PC-9 (cell line): ENCODE measurements at regions not wholly inside any gene's neighbourhood (a gene's known extent, or its start where the extent isn't known, plus 50 kb on each side); places are given as distances from the start of the nearest gene placed in this dataset.
"Not testable (repeated sequence)": the region's sequence is repeated elsewhere in the genome, so short reads cannot be mapped to it uniquely, and the experiment has no call there.

Source experiments
- BruUV-seq: library from RNA; stranded (reverse); fragments of 400-500 nt; replicated peaks from 2 replicates; lab custom pipeline; 2021; lab: Mats Ljungman, UMichigan
- CTCF ChIA-PET: fragments of 300-600 bp; sonication (Branson Sonifier 250); formaldehyde crosslinking; loops from one replicate; lab custom pipeline; 2022; ENCODE audit warnings: antibody characterized with exemption; lab: Charles Lee
- POLR2A ChIA-PET: fragments of 300-600 bp; sonication (Branson Sonifier 250); formaldehyde crosslinking; loops from one replicate; lab custom pipeline; 2022; ENCODE audit warnings: antibody characterized with exemption; ENCODE audit not compliant: unreplicated experiment; lab: Charles Lee
- DNase-seq, 2 experiments: peaks; one replicate each; pipeline versions ENCODE4 v3.0.0 to v3.0.0-alpha.2; 2015 to 2022; ENCODE audit warnings: mixed read lengths in 1 of 2
- H2AFZ ChIP-seq: fragments of 200-600 bp; sonication (generic); 2 replicates; pipeline ENCODE4 v1.8.1; 2017; ENCODE audit warnings: antibody characterized with exemption
- H3F3A ChIP-seq: fragments of 200-600 bp; sonication (generic); 2 replicates; pipeline ENCODE4 v1.8.1; 2017; ENCODE audit warnings: antibody characterized with exemption, mild to moderate bottlenecking, low read depth; ENCODE audit not compliant: insufficient read depth
- H3K27ac ChIP-seq: fragments of 200-600 bp; sonication (generic); 2 replicates; pipeline ENCODE4 v1.6.1; 2016; ENCODE audit warnings: mixed run types
- H3K27me3 ChIP-seq: fragments of 200-600 bp; sonication (generic); 2 replicates; pipeline ENCODE4 v1.6.1; 2016; ENCODE audit warnings: low read depth, mixed run types; ENCODE audit not compliant: insufficient read depth
- H3K36me3 ChIP-seq: fragments of 200-600 bp; sonication (generic); 2 replicates; pipeline ENCODE4 v1.6.1; 2016; ENCODE audit warnings: low read depth, mixed run types
- H3K4me1 ChIP-seq: fragments of 200-600 bp; sonication (generic); replicated peaks from 2 replicates; pipeline ENCODE4 v1.6.1; 2016; ENCODE audit warnings: mixed run types; ENCODE audit not compliant: insufficient read depth
- H3K4me2 ChIP-seq: fragments of 200-600 bp; sonication (generic); 2 replicates; pipeline ENCODE4 v1.6.1; 2017; ENCODE audit warnings: mixed run types
- H3K4me3 ChIP-seq: fragments of 200-600 bp; sonication (generic); 2 replicates; pipeline ENCODE4 v1.6.1; 2016; ENCODE audit warnings: mixed run types
- H3K79me2 ChIP-seq: fragments of 200-600 bp; sonication (generic); 2 replicates; pipeline ENCODE4 v1.6.1; 2017; ENCODE audit warnings: low read depth, mixed run types
- H3K9me2 ChIP-seq: fragments of 200-600 bp; sonication (generic); 2 replicates; pipeline ENCODE4 v1.8.1; 2017; ENCODE audit warnings: mild to moderate bottlenecking; ENCODE audit not compliant: insufficient read depth
- H3K9me3 ChIP-seq: fragments of 200-600 bp; sonication (generic); 2 replicates; pipeline ENCODE4 v1.8.1; 2016; ENCODE audit warnings: low read depth; ENCODE audit not compliant: insufficient read depth
- H4K20me1 ChIP-seq: fragments of 200-600 bp; sonication (generic); 2 replicates; pipeline ENCODE4 v1.8.1; 2017; ENCODE audit not compliant: insufficient read depth
- EZH2 ChIP-seq: fragments of 200-600 bp; sonication (generic); IDR thresholded peaks from 2 replicates; pipeline ENCODE4 v1.8.0; 2017; ENCODE audit warnings: antibody characterized with exemption, low read depth
- intact Hi-C: fragments of 100-400 bp; cut with micrococcal nuclease; formaldehyde crosslinking; loops from one replicate; pipeline ENCODE4 v1.10.0; 2022; ENCODE audit not compliant: unreplicated experiment
- TF ChIP-seq, protein P1 (sequence below): fragments of 200-600 bp; sonication (generic); conservative IDR thresholded peaks from 2 replicates; pipeline ENCODE4 v1.6.1; 2017; ENCODE audit warnings: mixed run types, antibody characterized with exemption, mild to moderate bottlenecking, moderate library complexity

DNA sequence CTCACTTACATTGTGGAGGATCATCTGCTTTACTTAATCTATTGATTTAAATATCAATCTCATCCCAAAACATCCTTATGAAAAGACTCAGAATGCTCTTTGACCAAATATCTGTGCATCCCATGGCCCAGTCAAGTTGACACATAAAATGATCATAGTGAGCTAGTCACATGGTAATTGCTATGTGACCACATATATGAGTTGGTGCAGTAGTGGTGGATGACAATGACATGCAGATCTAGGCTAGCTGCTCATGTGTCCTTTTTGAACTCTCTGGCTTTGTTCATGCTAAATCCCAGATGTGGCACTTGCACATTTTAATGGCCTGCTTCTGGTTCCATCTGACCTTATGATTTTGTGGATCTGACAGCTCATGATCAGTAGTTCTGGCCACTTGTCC, 156.2 kb downstream of the NFKBIZ start:
- Histone ChIP-seq H3K4me2 (no peak overlapping the region), H3K4me1 (no peaks in the 10 kb centered on the region), H3K9me2 (no peaks in the 10 kb centered on the region), H3F3A (no peaks in the 10 kb centered on the region), H3K27ac (no peak overlapping the region), H3K4me3 (no peak overlapping the region), H3K9me3 (no peaks in the 10 kb centered on the region; the same call in 1 of the 2 replicates), H3K79me2 (no peaks in the 10 kb centered on the region), H2AFZ (no peak overlapping the region), H3K36me3 (no peaks in the 10 kb centered on the region), H3K27me3 (no peaks in the 10 kb centered on the region), H4K20me1 (no peaks in the 10 kb centered on the region)
- no peak for DNase-seq
- POLR2A ChIA-PET = no interaction called here
- no peak for TF ChIP-seq EZH2
- TF ChIP-seq, protein P1, sequence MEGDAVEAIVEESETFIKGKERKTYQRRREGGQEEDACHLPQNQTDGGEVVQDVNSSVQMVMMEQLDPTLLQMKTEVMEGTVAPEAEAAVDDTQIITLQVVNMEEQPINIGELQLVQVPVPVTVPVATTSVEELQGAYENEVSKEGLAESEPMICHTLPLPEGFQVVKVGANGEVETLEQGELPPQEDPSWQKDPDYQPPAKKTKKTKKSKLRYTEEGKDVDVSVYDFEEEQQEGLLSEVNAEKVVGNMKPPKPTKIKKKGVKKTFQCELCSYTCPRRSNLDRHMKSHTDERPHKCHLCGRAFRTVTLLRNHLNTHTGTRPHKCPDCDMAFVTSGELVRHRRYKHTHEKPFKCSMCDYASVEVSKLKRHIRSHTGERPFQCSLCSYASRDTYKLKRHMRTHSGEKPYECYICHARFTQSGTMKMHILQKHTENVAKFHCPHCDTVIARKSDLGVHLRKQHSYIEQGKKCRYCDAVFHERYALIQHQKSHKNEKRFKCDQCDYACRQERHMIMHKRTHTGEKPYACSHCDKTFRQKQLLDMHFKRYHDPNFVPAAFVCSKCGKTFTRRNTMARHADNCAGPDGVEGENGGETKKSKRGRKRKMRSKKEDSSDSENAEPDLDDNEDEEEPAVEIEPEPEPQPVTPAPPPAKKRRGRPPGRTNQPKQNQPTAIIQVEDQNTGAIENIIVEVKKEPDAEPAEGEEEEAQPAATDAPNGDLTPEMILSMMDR = no peak
- BruUV-seq = no TSS peak
- CTCF ChIA-PET = interaction anchor here (0.9 kb wide), 1 partner anchor 158 kb away, joined by 3 read pairs; no protein-coding TSS in a partner anchor
- intact Hi-C loops = no loop called here

DNA sequence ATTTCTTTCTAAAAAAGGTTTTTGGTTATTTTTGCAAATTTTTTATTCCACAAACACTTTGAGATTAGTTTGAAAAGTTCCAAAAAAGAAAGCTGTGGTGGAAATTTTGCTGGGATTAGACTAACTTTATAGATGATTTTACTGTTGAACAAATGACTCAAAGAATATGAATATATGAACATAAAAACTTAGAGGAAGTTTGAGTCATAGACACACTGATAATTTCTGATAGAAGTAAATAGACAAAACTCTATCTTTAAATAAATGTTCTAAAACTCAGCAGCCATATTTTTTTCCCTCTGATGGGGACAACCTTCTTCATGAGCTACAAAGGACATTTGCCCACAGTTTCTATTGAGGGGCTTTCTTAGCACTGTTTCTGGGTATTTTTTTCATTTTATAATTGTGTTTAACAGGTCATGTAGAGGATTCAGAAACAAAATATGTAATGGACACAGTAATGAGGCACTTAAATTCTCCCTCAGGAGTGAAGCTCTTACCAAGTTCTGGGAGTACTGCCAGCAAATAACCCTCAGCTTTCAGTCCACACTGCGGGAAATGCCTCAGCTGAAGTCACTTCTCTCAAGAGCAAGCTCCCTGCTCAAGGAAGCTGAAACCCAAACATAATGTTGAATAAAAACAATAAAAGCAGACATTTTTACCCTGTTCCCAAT, 157.6 kb downstream of the NFKBIZ start:
- no peaks in the 10 kb centered on the region for H3K9me2 ChIP-seq
- DNase-seq = no peak
- H3K4me1 ChIP-seq = no peaks in the 10 kb centered on the region
- H4K20me1 ChIP-seq = no peaks in the 10 kb centered on the region
- no peak overlapping the region for H2AFZ ChIP-seq
- POLR2A ChIA-PET = interaction anchor here (0.6 to 0.7 kb wide), 3 partner anchors 17 to 1370 kb away, joined by 3 to 19 read pairs (median 9); no protein-coding TSS in a partner anchor
- intact Hi-C loops = no loop called here
- no peaks in the 10 kb centered on the region for H3K36me3 ChIP-seq
- no peak for TF ChIP-seq EZH2
- TF ChIP-seq, protein P1 = no peak
- H3K27me3 ChIP-seq = no peaks in the 10 kb centered on the region
- no peak overlapping the region for H3K4me2 ChIP-seq
- H3K4me3 ChIP-seq = no peak overlapping the region
- H3K27ac ChIP-seq = no peak overlapping the region
- no peaks in the 10 kb centered on the region for H3F3A ChIP-seq
- no TSS peak for BruUV-seq
- H3K9me3 ChIP-seq = no peaks in the 10 kb centered on the region; the same call in 1 of the 2 replicates
- no peaks in the 10 kb centered on the region for H3K79me2 ChIP-seq
- CTCF ChIA-PET = interaction anchor here (0.7 kb wide), 1 partner anchor 631 kb away, joined by 3 read pairs; no protein-coding TSS in a partner anchor

DNA sequence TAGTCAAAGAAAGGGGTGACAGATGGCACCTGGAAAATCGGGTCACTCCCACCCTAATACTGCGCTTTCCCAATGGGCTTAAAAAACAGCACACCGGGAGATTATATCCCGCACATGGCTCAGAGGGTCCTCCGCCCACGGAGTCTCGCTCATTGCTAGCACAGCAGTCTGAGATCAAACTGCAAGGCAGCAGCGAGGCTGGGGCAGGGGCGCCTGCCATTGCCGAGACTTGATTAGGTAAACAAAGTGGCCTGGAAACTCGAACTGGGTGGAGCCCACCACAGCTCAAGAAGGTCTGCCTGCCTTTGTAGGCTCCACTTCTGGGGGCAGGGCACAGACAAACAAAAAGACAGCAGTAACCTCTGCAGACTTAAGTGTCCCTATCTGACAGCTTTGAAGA, 159.1 kb downstream of the NFKBIZ start:
- H3K4me2 ChIP-seq, BruUV-seq, H3F3A ChIP-seq, H3K9me2 ChIP-seq, CTCF ChIA-PET, H3K4me3 ChIP-seq, H2AFZ ChIP-seq, H3K36me3 ChIP-seq, POLR2A ChIA-PET, H3K4me1 ChIP-seq, H4K20me1 ChIP-seq, H3K9me3 ChIP-seq, H3K27ac ChIP-seq, H3K27me3 ChIP-seq, DNase-seq, intact Hi-C loops, H3K79me2 ChIP-seq: not testable (repeated sequence)
